ENCODE measurements at regions not wholly inside any gene's neighbourhood (a gene's known extent, or its start where the extent isn't known, plus 50 kb on each side); places are given as distances from the start of the nearest gene placed in this dataset.

- H2BK120ac ChIP-seq (ENCODE audit: low read depth, low read length, poor library complexity, severe bottlenecking), result no peak overlapping the region
- H3T11ph ChIP-seq (ENCODE audit: low read length), result no peak overlapping the region
- no peak overlapping the region for H3K4ac ChIP-seq (ENCODE audit: low read depth, low read length)
- WGBS (ENCODE audit: extremely low coverage, insufficient read length, low lambda C conversion rate), result no CpG with 5 or more reads among the region's 5 CpGs
- no peak overlapping the region for H2BK20ac ChIP-seq (ENCODE audit: low read depth, low read length, poor library complexity, severe bottlenecking)
- peaks cover 5 to 11% of the 10 kb centered on the region in 2 experiments; a peak in 3 of 4 replicates for H3K4me1 Mint-ChIP-seq
- no peaks in the 10 kb centered on the region for H3K27me3 Mint-ChIP-seq (ENCODE audit: low read depth)
- H2AFZ ChIP-seq (ENCODE audit: low read length), result no peak overlapping the region
- H4K8ac ChIP-seq (replicated peaks; ENCODE audit: insufficient read length, low read depth, low read length), result no peak overlapping the region
- no peaks in the 10 kb centered on the region for H3K4me1 ChIP-seq (ENCODE audit: insufficient read depth, low read length)
- H3K14ac ChIP-seq (ENCODE audit: insufficient read depth, low read length), result no peak overlapping the region
- no peaks in the 10 kb centered on the region for H3K9me3 ChIP-seq (ENCODE audit: control insufficient read depth, low read depth, low read length)
- H4K20me1 ChIP-seq (ENCODE audit: control insufficient read depth, insufficient read depth, insufficient read length), result no peaks in the 10 kb centered on the region
- H2BK5ac ChIP-seq (ENCODE audit: insufficient read length, low read length), result no peak overlapping the region
- H3K4me3 Mint-ChIP-seq, result no peak overlapping the region
- no peak overlapping the region for H3K56ac ChIP-seq (ENCODE audit: insufficient read length, low read depth, low read length)
- H4K5ac ChIP-seq (ENCODE audit: insufficient read length, low read depth, low read length), result no peak overlapping the region
- H2BK15ac ChIP-seq (ENCODE audit: low read depth, low read length), result no peak overlapping the region
- H4K91ac ChIP-seq (ENCODE audit: insufficient read length, low read depth, low read length), result no peak overlapping the region
- H2BK12ac ChIP-seq (ENCODE audit: insufficient read length, low read depth, low read length), result no peak overlapping the region
- DNase-seq, result no peak
- no peaks in the 10 kb centered on the region for H3K79me1 ChIP-seq (ENCODE audit: insufficient read depth, low read depth, low read length, poor library complexity, severe bottlenecking)
- H3K27ac ChIP-seq (ENCODE audit: insufficient read length, low read depth, low read length), result no peak overlapping the region
- no peak overlapping the region for H3K18ac ChIP-seq (ENCODE audit: insufficient read length, low read depth, low read length)
- no peaks in the 10 kb centered on the region for H3K79me2 ChIP-seq (ENCODE audit: insufficient read depth, low read length)
- H3K23me2 ChIP-seq (ENCODE audit: insufficient read length, low read depth, low read length, poor library complexity, severe bottlenecking), result no peaks in the 10 kb centered on the region
- no peak overlapping the region for H3K27ac Mint-ChIP-seq
- no peak overlapping the region for H3K4me2 ChIP-seq (ENCODE audit: insufficient read depth, insufficient read length, low read length)
- peaks cover 0 to 2% of the 10 kb centered on the region in 2 experiments; a peak in 2 of 5 replicates for H3K9me3 Mint-ChIP-seq
- TF ChIP-seq CTCF (conservative IDR thresholded peaks at IDR 0.05), result no peak
- no peak overlapping the region for H3K23ac ChIP-seq (ENCODE audit: insufficient read length, low read depth, low read length)
- H3K36me3 Mint-ChIP-seq (ENCODE audit: insufficient read depth in 1 of 3, low read depth in 3 of 3), result peaks cover 0 to 3% (median 2%) of the 10 kb centered on the region in 3 experiments; a peak in 2 of 7 replicates
- H2AK5ac ChIP-seq (ENCODE audit: insufficient read length, low read length), result no peak overlapping the region
- no peak overlapping the region for H3K9ac ChIP-seq (ENCODE audit: extremely low read depth, insufficient read length, low read length)
- no peaks in the 10 kb centered on the region for H3K27me3 ChIP-seq (ENCODE audit: insufficient read depth, low read length)
Measured at GRCh38 chr16:27645396-27645795, 95.5 kb downstream of the KATNIP start.
